Activated CD4-positive, CD25-positive, alpha-beta regulatory T cell treated with anti-CD3 and anti-CD28 coated beads, Interleukin-2, amount 50 U/mL, for 24 hours (primary cell): ENCODE measurements at regions not wholly inside any gene's neighbourhood (a gene's known extent, or its start where the extent isn't known, plus 50 kb on each side); places are given as distances from the start of the nearest gene placed in this dataset.
"Not testable (repeated sequence)": the region's sequence is repeated elsewhere in the genome, so short reads cannot be mapped to it uniquely, and the experiment has no call there.

Source experiments
- ATAC-seq, 2 donors: fragments of 150-1000 bp; cut with Tn5 transposase; one replicate each; pipeline ENCODE4 v1.10.0; 2021; ENCODE audit warnings: mild to moderate bottlenecking in 1 of 2, moderate library complexity in 1 of 2

DNA sequence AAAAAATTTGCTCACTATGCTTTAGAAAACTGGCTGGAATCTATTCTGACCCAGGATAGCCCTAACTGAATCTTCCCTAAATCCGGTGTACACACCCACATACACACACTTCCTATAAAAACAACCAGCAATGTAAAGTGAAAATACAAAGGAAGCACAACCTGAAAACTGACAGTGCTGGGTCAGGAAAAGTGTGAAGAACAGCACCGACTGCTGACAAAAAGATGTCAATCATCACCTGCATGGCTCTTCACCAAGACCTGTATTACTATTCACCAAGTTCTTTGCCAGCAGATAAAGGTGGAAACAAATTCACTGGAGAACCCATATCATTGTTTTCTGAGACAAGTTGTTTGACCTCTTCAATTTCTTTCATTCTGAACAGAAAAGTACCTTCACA lies 293.8 kb upstream of the GRAMD2B start:
- ATAC-seq: no peak

DNA sequence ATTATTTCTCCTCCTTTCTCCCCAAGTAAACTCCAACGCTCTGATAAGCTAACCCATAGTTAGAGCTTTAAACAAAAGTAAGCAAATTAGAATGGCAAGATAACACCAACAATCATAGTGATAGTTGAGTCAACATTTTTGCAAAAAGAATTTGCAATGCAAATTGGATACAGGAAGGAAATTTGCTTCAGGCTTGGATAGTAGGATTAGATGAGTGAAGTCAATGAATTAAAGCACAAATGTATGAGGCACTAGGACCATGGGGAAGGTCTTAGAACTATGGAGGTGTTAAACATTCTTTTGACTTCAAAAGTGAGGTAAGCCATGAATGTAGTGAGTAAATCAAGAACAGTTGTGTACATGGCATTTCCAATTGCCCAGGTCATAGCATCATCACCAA lies 289.8 kb upstream of the GRAMD2B start:
- no peak for ATAC-seq

GRCh38 chr5:126137891-126138280 lies 285.3 kb upstream of the GRAMD2B start:
- no peak for ATAC-seq

DNA sequence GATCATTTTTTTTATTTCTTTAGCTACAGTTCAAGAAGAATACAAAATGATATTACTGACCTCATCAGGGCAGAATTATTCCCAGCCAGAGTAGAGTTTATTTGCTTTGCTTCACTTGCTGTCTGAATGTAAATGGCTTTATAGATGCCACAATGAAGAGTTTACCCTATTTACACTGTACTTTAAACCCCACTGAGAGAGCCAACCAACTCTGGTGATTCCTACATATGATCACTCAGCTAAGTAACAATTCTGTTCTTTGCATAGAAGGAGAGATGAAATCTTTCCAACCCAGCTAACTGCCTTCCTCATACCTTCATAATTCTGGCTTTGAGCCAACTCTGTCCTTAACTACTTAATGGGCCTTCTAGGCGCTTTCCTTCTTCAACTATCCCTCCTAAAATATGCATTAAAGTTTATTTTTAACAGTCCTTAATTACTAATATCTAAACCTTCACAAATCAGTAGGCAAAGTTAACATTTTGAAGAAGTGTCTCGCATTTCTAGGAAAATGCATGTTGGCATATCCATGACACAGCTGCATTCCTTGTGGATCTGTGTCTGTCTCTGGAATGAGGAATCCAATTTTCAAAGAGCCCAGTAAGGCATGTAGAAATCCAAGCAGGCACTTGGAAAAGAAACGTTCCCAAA lies 284.8 kb upstream of the GRAMD2B start:
- no peak for ATAC-seq

GRCh38 chr5:126139086-126139485 lies 284.1 kb upstream of the GRAMD2B start:
- ATAC-seq: no peak

- ATAC-seq: no peak
Measured at GRCh38 chr5:126139773-126140172, 283.4 kb upstream of the GRAMD2B start.

- no peak for ATAC-seq
Measured at GRCh38 chr5:126143622-126144021, 279.6 kb upstream of the GRAMD2B start.

GRCh38 chr5:126150319-126150718 lies 272.9 kb upstream of the GRAMD2B start:
- ATAC-seq: not testable (repeated sequence)

GRCh38 chr5:126155298-126155697 lies 267.9 kb upstream of the GRAMD2B start:
- ATAC-seq: not testable (repeated sequence)

- no peak for ATAC-seq
Measured at GRCh38 chr5:126166368-126166767, 256.8 kb upstream of the GRAMD2B start.

- no peak for ATAC-seq
Measured at GRCh38 chr5:126168785-126169184, 254.4 kb upstream of the GRAMD2B start.

GRCh38 chr5:126171916-126172315 lies 251.3 kb upstream of the GRAMD2B start:
- no peak for ATAC-seq

DNA sequence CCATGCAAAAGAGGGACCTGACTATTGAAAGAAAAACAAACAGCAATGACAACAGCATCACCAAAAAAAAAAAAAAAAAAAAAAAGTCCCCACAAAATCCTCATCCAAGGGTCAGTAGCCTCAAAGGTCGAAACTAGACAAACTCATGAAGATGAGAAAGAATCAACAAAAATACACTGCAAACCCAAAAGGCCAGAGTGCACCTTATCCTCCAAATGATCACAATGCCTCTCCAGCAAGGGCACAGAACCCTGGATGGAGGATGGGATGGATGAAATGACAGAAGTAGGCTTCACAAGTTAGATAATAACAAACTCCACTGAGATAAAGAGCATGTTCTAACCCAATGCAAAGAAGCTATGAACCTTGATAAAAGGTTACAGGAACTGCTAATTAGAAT lies 250.4 kb upstream of the GRAMD2B start:
- ATAC-seq: no peak

GRCh38 chr5:126178521-126178920 lies 244.7 kb upstream of the GRAMD2B start:
- no peak for ATAC-seq

- no peak for ATAC-seq
Measured at GRCh38 chr5:126182971-126183695, 240.1 kb upstream of the GRAMD2B start.

GRCh38 chr5:126184474-126184873 lies 238.7 kb upstream of the GRAMD2B start:
- ATAC-seq: no peak

- ATAC-seq: no peak
Measured at GRCh38 chr5:126186210-126186609, 237.0 kb upstream of the GRAMD2B start.

DNA sequence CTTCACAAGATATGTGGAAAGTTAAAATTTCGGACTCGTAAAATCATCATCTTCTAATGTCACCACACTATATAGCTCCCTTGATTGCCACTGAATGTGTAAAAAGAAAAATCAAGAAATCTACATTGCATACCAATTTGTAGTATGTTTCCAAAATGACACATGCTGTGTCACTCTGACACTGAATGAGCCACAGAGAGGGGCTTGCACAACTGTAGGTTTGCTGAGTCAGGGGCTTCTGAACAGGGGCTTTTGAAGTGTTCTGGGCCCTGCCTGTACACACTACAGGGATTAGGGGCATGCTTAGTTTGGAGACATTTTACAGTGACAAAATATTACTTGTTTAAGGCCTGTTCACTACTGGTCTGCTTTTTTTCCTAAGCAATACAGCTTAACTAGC lies 234.4 kb upstream of the GRAMD2B start:
- no peak for ATAC-seq

- ATAC-seq: no peak
Measured at GRCh38 chr5:126189231-126189630, 234.0 kb upstream of the GRAMD2B start.

DNA sequence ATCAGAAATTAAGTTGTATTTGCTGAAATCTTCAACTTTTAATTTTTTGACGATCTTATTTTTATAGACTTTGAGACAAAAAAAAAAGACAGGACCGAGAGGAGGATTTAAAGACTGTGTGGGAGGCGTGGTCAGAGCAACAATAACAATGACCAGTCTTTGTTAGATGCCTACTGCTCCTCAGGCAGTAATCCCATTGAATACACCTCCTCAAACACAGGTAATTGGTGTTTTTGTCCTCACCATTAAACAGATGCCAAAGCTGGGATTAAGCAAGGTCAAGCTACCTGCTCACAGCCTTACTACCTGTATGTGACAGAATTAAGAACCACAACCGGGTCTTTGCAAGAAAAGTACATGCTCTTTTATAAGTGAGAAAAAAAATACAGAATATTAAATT lies 233.3 kb upstream of the GRAMD2B start:
- ATAC-seq: no peak

- no peak for ATAC-seq
Measured at GRCh38 chr5:126192226-126192625, 231.0 kb upstream of the GRAMD2B start.

GRCh38 chr5:126195410-126196100 lies 227.7 kb upstream of the GRAMD2B start:
- ATAC-seq: no peak

GRCh38 chr5:126198531-126198930 lies 224.7 kb upstream of the GRAMD2B start:
- ATAC-seq: no peak

DNA sequence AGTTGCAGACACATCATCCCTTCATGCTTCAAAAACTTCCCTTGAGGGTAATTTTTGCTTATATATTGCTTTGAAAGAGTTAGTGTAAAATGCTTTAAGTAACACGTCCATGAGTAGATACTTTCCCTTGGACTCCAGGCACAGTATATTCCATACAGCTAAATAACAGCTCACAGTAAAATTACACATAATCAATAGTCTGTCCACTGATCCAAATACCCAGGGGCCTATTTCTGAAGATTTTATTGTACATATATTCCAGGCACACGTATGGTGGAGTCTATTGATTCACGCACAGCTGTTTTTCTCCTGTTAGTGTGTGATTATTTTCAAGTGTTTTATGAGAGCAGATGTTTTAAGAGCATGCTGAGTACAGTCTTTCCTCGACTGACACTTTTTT lies 223.7 kb upstream of the GRAMD2B start:
- ATAC-seq: no peak
